Activated CD4-positive, alpha-beta T cell treated with anti-CD3 and anti-CD28 coated beads, Interleukin-2, Interleukin-4, amounts not matched to agents 100 ng/mL and 50 ng/mL, durations not matched to agents 16 hours and 8 hours (primary cell): ENCODE measurements at regions not wholly inside any gene's neighbourhood (a gene's known extent, or its start where the extent isn't known, plus 50 kb on each side); places are given as distances from the start of the nearest gene placed in this dataset.
"Not testable (repeated sequence)": the region's sequence is repeated elsewhere in the genome, so short reads cannot be mapped to it uniquely, and the experiment has no call there.

Experiments
- DNase-seq: peaks from one replicate; pipeline ENCODE4 v3.0.0-alpha.2; 2020; ENCODE audit warnings: low spot score

GRCh38 chr10:33007731-33008381 lies 49.8 kb upstream of the ITGB1 start:
- DNase-seq = not testable (repeated sequence)
